GM19240 (cell line): ENCODE measurements at regions not wholly inside any gene's neighbourhood (a gene's known extent, or its start where the extent isn't known, plus 50 kb on each side); places are given as distances from the start of the nearest gene placed in this dataset.

Source experiments
- DNase-seq: peaks from one replicate; pipeline ENCODE4 v3.0.0; 2011; ENCODE audit warnings: low spot score; ENCODE audit not compliant: insufficient read length

DNA sequence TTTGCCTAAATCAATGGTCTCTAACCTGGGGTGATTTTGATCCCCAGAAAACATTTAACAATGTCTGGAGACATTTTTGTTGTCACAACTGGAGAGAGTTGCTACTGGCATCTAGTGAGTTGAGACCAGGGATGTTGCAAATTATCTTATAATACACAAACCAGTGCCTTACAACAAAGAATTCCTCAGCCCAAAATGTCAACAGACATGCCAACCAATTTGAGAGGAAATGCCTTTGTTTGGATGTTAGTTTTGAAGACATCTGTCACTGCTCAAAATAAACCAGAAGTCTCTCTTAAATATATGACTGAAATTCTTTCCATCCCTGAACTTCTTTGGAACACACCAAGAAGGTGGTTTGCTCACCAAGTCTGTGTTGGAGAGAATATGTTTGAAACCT is 336.9 kb upstream of the ATP2B1 start:
- DNase-seq, result no peak

DNA sequence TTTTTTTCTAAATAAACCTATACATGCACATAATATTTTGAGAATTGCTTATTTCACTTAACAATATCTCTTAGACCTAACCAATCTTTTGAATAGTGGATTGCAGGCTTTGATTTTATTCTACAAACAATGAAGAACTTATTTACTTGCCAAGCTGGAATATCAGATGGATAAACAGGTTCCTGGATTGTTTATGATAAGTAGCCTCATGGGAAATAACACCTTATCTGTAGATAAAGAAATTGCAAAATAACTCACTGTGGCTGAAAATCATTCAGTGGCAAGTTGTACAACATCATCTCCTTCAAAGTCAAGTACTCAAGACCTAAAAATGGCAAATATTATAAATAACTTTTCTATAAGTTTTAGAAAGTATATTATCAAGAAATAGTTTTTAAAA is 335.4 kb upstream of the ATP2B1 start:
- DNase-seq, result no peak

DNA sequence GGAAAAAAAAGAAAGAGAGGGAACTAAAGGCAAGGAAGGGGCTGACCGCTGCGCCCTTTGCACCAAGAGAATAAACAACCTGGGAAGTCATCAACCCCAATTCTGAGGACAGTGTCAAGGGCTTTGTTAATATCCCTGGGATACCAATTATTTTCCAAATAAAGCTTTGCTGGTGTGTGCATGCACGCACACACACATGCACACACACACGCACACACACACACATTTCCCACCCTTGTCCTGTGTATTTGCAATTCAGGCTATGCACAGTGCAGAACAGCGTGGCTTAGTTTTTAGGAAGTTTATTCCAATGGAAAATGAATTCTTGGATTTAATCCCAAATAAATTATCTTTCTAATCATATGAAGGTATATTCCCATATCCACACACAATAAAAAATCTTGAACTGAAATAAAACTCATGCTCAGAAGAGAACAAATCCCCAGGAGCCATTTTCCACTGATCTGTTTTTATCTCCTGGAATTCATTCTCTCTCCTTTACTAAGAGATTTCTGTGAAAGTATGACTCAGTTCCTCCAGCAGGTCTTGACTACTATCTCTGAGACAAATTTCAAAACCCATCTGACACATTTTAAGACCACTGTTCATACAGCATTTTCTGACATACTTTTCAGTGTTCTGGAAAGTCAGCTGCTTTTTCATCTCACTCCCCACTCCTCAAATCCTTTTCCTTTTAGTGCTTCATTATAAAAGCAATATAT is 334.4 kb upstream of the ATP2B1 start:
- DNase-seq, result no peak

DNA sequence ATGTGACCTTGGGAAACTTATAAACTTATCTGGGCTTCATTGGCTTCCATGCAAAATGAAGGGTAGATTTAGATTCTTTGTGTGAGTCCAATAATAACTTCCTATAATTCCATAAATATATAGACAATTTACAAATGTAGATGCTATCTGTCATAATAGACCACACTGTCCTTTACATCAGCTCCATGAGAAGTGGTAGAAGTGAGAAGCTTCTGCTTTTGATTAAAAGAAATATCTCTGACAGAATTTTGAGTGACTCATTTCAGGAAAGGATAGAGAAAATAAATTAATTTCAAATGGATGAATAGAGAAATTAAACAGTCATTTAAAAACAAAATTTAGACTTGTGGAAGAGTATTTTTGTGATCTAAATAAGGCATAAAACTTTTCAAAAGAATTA is 329.7 kb upstream of the ATP2B1 start:
- no peak for DNase-seq

DNA sequence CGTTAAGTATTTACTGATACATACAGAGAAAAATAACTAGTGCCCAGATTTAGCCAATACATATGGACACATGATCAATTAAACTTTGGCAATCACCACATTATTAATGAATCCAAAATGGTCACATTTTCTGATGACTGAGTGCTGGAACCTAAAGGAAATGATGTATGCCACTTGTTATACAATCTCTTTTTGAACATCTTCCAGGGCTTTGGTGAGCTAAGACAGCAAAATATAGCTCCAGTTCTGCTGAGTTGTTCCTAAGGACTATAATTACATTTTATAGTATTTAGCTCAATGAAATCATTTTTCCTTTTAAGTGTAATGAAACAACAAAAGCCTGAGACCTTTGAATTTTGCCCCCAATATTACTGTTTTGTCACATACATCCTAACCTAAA is 329.1 kb upstream of the ATP2B1 start:
- no peak for DNase-seq

DNA sequence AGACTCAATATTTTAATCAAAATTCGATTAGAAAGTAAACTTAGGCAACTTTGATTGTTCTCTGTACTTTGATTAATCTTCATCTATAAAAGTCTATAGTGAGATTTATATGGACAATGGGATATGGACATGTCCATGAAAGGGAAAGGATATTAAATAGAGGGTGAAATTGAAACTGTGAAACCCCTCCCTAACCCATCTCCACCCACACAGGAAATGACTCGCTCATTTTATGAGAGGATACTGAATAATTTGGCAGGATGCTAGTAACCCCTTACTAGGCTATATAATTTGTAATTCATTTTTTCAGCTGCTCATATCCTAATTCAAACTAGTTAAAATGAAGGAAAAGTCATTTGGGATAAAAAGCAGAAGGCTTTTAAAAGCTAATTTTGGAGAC is 328.0 kb upstream of the ATP2B1 start:
- DNase-seq, result no peak

DNA sequence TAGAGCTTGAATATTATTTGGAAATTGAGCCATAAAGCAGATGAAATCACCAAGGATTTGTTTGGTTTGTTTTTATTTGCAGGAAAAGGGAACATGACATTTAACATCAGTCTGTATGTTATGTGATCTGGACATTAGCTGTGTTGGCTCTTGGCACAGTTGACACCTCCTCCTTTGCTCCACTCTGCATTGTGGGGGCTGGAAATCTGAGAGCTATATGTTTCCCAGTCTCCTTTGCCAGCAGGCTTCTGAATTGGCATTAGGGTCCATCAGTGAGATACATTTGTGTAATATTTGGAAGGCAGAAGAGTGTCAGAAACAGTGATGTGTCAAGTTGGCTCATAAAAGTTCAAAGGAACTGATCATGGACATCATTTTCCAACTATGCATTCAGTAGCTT is 322.1 kb upstream of the ATP2B1 start:
- DNase-seq, result no peak

DNA sequence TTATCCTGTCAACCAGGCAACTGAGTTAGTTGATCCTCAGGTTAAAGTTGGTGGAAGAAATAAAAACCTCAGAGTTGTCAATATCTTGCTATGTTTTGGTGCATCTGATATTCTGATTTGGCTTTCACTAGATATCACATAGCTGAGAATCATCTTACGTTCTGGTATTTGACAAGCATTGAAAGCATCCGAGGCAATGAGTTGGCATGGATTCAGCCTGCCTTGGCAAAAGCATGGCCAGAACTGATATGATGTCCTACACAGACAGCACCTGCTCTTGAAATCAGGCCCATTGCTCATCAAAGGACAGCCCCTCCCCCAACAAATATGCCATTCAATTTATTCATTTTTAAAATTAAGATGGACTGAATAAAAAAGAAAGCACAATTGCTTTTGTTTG is 320.7 kb upstream of the ATP2B1 start:
- DNase-seq, result no peak

DNA sequence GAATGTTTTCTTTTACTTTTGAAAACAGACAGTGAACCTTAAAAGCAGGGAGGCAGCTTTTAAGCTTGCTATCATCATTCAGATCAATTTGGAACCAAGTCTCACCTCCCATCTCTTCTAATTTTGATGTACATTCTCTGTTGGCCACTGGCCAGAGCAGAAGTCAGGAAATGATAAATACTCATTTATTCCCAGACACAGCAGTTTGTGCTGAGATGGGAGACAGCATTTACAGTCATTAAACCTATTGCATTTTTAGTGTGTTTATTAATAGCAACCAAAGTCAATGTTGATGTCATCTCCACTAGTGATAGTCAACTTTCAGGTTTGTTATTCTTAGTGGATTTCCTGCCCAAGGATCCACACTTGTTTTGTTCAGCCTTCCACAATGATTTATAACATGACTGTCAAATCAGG is 320.0 kb upstream of the ATP2B1 start:
- no peak for DNase-seq

DNA sequence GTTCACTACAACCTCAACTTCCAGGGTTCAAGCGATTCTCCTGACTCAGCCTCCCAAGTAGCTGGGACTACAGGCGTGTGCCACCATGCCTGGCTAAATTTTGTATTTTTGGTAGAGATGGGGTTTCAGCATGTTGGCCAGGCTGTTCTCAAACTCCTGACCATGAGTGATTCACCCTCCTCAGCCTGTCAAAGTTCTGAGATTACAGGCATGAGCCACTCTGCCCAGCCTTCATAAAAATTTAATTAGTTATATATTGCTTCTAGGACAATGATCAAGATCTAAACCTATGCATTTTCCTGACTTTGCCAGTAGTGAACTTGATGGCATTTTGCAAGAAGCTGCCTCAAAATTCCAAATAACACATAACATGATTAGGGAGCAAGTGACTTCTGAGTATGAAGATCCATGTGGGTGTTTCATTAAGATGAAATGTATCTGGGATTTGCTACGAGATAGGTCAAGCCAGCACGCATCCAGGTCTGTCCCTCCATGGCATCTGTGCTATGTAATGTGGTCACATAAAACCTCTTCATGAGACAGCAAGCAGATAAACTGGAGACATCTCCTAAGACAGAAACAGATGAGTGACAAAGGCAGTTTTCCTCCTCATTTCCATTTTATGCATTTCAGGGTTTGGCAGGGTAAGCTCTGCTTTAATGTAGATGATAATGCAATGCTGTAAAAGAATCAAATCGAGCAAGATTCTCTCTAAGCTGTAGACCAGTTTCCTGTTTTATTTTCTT is 319.4 kb upstream of the ATP2B1 start:
- DNase-seq, result no peak

DNA sequence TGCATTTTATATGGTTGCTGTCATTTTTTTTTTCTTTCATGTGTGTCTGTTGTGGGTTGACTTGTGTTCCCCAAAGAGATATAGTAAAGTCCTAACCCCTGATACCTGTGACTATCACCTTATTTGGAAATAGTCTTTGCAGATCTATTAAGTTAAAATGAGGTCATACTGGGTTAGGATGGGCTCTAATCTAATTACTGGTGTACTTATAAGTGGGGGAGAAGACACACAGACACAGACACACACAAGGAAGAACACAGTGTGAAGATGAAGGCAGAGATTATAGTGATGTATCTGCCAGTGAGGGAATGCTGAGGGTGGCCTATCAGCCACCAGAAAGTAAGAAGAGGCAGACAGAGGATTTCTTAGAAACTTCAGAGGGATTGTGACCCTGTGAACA is 318.4 kb upstream of the ATP2B1 start:
- DNase-seq, result no peak

DNA sequence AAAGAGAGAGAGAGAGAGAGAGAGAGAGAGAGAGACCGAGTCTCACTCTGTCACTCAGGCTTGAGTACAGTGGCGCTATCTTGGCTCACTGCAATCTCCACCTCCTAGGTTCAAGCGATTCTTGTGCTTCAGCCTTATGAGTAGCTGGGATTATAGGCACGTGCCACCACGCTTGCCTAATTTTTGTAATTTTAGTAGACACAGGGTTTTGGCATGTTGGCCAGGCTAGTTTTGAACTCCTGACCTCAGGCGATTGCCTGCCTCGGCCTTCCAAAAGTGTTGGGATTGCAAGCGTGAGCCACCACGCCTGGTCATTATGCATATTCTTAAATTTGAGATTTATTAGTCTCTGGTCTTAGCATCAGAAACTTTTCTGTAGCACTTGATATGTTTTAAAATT is 317.9 kb upstream of the ATP2B1 start:
- DNase-seq, result no peak

DNA sequence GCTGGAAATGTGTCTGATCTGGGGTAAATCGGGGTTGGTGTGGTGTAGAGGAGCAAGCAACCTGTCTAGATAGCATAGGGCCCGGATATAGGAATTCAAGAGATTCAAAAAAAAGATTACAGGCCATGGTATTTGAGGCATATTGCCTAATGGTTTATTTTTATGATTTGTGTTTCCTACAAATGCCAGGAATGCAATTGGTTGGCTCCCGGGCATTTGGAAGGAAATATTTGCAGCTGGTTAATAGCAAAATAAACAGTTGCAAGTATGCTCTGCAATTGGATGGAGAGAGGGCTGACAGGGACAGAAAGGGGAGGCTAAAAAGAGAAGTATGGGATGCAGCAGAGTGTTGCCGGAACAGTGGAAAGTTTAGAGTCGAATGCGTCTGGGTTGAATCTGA is 315.6 kb upstream of the ATP2B1 start:
- no peak for DNase-seq

DNA sequence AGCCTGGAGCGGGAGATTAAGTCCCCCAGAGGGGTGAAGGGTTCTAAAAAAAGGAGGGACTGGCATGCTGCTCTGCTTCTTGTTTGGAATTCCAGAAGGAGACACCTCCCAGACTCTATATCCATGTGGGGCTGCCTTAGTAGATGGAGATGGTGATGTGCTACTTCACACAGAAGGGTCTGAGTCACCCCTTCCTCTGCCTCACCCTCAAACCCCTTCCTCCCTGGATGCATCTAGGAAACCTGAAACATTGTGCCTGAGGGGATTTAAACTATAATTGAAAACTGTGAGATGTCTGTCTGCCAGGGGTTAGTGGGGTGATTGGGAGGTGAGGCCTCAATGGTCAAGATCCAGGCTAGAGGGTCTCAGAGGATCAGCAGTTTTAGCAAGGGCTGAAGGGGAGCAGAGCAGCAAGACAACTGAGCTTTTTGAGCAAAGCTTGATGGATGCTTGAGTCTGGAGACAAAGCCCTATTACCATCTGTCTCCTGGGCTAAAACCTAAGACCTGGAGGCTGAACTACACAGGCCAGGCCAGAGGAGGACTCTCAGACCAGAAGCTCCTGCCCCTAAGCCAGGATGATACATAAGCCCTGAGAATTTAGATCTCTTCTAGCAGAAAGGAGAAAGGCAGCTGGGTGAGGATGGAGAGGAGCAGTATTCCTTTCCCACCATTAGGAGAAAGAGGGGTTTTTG is 314.7 kb upstream of the ATP2B1 start:
- no peak for DNase-seq

DNA sequence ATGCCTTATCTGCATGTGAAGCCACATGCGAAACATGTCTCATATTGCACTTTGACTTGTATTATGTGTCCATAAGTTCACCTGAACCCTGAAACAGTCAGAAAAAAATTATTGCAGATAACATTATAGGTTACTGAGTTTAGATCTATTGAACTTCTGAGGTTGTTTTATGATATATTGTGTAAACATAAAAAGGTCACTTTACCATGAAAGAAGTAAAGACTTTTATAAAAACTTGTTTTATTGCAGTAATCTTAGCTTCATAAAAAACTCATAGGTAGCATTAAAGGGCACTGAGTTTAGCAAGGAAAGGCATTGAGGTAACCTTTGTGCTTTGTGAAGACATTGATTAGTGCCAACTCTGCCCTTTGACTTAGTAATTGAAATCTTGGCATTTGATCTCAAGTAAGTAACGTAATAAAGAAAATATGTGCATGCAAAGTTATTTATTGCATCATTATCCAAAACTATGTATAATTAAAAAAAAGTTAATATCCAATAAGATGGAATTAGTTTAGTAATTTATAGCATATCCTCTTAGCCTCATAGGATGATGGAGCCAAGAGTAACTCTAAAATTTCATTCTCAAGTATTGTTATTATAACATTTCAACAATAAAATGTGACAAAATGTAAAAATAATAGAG is 313.3 kb upstream of the ATP2B1 start:
- DNase-seq, result no peak

DNA sequence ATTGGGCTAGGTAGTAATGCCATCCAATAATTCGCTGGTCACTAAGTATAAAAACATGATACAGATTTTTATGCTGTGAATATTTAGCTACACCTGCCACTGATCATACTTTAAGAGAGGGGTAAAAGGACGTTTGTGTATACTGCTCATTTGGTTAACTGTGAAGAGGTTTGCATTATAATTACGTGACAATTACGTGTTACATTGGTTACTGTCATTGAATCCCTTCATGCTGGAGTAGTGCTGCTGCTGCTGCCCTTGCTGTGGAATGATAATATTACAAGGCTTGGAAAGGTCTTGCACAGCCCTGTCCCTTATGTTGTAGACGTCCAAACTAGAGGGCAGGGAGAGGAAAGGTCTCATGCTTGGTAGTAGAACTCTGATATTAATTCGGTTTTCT is 312.2 kb upstream of the ATP2B1 start:
- DNase-seq, result no peak

DNA sequence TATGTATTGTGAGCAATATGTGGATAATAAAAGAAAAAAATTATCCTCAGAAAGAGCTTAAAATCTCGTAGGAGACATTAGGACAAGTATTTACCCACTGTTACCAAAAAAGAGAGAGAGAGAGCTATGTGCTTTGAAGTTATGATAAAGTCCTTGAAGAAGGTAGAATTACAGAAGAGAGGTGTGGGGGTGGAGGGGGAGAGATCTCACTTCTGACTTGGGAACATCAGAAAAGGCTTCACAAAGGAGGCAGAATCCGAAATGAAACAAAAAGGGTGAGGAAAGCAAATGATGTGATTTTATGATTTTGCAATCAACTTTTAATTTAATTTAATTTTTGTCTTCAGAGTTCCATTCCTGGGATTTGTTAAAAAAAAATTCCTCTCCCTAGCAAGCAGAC is 311.8 kb upstream of the ATP2B1 start:
- no peak for DNase-seq

DNA sequence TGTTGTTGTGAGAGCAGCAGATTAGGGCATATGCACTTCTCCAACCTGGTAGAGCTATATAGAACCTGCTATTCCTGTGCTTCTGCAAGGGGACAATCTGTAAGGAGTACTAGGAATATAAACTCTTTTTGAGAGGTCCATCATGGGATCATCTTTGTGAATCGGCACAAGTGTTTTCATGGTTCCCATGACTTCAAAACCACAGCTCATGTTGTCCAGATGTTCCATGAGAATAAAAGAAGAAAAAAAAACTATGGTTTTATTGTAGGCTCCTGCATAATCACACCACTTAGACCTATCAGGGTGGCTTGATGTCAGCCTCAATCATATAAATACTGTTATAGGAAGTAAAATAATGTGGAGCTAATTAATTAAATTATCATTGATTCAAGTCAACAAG is 311.4 kb upstream of the ATP2B1 start:
- DNase-seq, result no peak

DNA sequence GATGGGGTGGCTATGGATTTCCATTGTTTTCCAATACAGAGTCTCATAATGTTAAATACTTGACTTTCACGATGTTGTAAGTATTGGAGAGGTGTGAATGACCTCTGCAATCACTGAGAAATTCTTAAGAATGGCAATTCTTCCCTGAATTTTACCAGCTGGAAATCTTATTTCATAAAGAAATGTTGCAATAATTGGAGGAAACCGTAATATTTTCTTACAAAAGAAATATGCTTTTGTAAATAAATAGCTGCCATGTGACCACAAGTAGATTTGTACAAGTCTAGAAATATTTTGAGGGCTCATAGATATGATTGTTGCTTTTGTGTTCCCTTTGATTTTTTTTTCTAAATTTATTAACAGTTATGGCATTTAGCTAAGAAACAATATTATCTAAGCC is 308.7 kb upstream of the ATP2B1 start:
- no peak for DNase-seq

DNA sequence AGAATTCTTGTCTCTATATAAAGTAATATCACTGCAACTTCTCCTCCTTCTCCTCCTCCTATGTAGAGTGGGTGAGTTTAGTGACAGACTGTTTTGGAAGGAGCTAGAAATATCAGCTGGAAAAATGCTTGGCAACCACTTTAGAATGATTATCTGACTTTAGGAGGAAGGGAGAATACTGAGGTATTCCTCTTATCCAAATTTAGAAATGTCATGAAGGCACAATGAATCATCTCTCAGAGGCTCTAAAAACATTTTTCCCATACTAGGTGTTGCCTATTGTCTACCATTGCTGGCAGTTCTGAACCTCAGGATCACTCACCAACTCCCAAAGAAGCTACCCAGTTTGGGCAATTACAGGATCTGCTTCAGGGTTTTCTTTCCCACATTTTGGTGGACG is 306.6 kb upstream of the ATP2B1 start:
- no peak for DNase-seq

DNA sequence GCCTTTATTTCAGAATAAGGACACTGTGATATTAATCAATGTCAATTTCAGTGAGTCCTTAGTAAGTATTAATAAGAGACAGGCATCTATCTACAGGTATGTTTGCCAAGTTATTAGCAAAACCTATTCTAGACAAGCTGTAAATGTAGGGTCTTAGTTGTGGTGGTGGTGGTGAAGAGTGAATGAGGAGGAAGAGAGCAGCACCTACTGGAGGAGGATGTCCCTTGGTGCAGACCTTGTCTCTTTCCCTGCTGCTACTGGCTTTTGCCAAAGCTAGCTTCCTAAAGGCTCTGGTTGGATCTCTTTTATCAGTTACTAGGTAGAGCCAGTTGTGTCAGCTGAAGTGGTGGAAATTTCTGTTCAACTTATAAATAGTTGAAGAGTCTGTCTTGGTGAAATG is 304.8 kb upstream of the ATP2B1 start:
- no peak for DNase-seq

DNA sequence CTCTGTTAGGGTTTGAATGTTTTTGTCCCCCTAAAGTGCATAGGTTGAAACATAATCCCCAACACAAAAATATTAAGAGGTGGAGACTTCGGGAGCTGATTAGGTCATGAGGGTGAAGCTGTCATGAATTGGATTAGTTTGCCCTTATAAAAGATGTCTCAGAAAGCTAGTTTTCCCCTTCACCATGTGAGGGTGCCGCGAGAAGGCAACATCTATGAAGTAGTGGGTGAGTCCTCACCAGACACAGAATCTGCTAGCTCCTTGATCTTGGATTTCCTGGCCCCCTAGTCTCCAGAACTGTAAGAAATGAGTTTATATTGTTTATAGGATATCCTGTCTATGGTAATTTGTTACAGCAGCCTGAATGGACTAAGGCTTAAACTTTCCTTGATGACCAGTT is 301.5 kb upstream of the ATP2B1 start:
- DNase-seq, result no peak
